HG03175 (cell line): ENCODE measurements at regions not wholly inside any gene's neighbourhood (a gene's known extent, or its start where the extent isn't known, plus 50 kb on each side); places are given as distances from the start of the nearest gene placed in this dataset.
A peak's percentile ranks its signal among the peaks of the same experiment; 100 is the strongest.

Experiments
- ATAC-seq: cut with Tn5 transposase; IDR thresholded peaks from one replicate; pipeline ENCODE4 v1.9.1; 2021; ENCODE audit warnings: mild to moderate bottlenecking, moderate library complexity; ENCODE audit not compliant: unreplicated experiment

DNA sequence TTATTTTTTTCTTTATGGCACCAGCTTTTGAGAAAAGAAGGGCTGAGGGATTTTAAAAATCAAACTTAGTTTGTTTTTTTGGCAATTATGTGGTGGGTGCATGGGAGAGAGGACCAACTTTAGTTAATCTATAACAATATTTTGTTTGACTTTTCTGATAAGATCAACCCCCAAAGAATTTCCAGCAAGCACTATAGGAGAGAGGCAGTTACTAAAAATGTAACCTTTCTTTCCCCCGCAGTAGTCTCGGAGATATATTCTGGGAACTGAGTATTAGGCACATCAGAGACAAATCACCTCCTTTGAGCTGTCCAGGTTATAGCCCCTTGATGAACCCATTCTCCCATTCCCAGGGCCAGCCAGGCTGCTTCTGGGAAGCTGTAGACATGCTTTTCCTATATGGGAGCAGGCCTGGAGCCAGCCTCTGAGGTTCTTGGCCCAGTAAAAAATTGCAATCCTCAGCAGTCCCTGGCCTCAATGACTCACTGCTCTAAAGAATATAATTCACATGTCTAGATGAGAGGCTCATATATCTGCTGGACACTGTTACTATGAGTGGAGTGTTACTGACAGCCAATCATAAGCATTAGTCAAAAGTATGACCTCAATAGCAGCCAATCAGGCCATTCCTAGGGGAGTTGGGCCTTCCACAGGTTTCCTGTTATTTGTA lies 138.3 kb upstream of the AGBL1 start:
- no peak for ATAC-seq

DNA sequence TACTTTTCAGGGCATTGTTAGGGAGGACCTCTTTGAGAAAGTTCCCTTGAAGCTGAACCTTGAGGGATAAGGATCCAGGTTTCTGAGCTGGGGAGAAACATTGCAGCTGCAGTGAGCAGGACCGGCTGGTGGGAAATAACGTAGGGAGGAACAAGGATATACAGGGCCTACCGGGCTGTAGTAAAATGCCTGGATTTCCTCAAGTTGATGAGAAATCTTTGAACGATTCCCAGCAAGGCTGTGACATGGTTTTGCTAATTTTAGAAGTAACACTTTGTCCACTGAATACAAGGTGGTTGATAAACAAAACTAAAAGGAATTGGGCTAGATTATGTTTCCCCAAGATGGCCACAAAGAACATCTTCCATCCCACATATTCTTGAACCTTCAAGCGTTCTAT lies 137.0 kb upstream of the AGBL1 start:
- no peak for ATAC-seq

DNA sequence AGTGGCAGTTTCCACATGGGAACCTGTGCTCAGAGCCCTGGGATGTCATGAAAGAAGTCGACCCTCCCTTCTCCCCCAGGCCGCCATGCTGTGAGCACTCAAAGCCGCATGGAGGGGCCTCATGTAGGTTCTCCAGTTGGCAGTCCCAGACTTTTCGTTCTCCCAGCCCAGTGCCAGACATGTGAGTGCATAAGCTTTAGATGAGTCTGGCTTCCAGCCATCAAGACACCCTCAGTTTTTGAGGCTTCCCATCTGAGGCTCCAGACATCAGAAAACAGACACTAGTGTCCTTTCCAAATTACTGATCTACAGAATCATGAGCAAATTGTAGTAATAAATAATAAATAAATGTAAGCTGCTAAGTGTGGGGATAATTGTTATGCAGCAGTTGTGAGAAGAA lies 136.5 kb upstream of the AGBL1 start:
- ATAC-seq, result no peak

DNA sequence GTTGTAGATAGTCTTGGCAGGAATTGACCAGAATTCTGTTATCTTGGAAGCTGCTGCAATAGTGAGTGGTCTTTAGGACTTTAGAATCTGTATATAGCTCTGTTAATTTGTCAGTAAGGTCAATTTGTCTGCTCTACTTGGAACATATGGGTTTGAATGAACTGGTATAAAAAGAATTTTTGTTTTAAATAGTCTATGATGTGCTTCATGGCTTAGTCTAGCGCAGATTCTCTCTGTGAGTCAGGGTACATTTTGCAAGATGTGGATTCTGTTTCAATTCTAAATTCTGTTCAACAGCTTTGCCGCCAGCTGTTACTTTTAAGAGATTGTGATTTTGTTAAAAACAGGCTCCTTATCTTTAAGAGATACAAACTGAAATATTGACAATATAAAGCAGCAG lies 135.9 kb upstream of the AGBL1 start:
- ATAC-seq, result no peak

DNA sequence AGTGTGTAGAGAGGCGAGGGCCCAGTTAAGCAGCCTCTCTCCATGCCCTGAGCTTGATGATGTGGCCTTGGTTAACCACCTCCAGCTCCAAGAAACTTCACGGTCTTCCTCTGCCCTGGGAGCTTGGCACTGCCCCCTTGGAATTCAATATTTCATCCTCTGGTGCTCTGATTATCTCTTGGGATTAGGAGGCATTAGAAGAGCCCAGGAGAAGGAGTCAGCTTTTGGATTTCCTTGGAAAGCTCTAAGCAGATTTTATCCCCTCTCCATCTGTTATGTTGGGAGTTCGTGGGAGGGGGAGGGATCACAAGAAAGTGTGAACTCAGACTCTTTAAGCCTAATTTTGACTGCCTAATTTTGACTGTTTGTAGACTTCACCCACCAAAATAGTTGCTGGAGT lies 132.7 kb upstream of the AGBL1 start:
- ATAC-seq, result no peak

DNA sequence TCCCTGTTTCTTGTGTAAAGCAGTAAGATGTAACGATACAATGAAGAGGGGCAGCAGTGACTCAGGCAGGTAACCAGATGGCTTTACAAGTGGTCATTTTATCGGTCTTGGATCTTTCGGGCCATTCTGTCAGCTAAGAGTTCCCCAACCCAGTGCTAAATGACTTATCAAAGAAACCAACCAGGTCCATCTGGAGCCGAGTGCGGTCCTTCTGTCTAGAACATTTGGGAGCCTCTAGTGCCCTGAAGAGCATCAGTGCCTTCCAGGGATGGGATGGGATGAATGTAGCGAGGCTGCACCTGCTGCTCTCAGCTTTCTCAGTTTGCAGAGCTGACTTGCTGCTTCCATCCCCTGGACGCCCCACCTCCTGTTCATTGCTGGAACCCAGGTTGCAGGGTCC lies 131.7 kb upstream of the AGBL1 start:
- no peak for ATAC-seq

DNA sequence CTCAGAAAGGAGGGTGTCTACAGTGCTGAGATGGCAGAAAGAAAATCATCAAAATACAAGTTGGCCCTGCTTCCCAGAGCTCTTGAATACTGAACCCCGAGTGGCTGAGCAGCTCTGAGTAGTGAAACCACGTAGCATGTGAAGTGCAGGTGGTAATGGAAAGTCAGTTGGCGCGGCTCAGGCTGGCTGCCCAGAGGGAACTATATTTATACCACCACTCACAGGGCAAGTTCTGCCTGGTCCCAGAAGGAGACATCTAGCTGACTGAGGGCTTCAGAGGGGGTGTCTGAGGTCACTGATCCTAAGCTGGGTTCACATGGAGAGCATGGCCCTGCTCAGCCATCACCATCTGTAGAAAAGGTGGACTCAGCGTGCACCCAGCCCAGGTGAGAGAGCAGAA lies 129.6 kb upstream of the AGBL1 start:
- ATAC-seq, result peak; percentile 85

DNA sequence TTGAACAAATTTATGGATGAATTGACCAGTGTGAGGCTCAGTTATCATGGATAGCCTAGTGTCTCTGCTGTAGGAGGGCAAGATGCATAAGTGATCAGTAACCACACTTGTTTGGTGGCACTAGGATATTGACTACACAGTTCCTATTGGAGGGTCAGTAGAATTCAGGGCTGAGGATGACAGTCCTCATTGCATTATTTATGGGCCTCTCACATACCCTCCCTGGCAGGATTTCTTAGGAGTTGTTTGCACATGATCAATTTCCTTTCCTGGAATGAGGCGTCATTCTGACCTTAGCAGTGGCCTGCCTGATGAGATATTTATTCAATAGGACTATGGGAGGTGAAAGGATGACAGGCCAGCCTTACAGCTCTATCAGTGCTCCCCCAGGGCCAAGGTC lies 125.1 kb upstream of the AGBL1 start:
- no peak for ATAC-seq

DNA sequence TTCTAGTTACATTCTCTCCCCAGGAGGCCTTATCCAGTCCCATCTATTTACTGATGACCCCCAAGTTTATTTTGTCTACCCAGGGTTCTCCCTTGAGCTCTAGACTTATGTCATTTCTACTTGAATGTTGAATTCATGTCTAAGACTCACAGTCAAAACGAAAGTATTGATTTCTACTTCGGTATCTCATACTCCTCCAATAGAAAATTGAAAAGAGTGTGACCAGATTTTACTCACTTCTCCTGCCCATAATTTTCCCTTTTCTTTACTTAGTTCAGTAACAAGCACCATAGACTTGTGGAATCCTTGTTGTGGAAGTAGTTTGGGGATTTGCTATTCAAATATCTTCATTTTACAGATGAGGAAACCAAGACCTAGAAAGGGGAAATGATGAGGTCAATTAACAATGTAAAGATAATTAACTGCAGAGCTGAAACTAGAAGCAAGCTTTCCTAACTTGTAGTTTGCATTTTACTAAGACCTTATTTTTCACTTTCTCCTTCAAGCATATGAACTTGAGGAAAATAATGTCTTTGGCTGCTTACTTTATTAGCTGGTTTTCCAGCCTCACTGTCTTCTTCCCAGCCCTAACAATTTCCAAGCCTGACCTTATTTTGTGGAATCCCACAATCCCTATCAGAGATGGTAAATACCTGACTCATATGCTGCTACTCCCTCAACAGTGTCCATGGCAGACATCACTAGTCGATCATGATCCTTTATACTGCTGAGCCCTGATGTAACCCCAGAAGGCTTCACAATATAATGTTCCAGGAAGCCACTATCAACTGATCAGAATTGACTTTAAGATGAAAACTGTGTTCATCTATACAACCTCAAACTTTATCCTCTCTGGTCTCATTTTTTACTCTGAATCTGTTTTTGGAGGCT lies 123.9 kb upstream of the AGBL1 start:
- peak; percentile 89 for ATAC-seq

DNA sequence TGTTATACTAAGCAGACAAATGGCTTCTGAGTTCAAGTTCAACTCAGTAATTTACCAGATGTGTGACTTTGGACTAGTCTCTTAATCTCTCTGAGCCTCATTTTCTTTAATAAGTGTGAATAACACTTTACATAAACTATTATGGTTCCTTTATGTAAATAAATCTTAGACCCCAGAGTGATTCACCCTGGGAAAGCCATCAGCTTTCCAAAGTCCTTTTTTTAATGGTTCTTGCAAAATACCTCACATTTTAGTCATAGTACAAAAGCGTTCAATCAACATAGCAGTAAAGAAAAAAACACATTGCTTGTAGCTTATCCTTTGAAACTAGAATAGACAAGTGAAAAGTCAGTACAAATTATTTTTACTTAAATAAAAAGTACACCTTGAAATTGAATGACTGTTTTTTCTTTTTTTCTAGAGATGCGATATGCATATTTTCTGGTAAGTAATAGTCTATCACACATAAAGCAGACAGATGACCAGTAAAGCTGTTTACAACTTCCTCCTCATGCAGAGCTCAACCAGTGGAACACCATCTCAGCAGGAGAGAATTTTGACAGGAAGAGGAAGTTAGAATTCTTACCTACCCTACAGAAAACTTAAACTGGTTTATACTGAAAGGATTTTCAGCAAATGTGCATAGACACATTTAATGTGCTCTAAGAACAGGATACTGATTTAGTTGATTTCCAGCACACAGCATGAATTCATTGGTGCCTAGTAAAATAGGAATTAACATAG lies 123.0 kb upstream of the AGBL1 start:
- no peak for ATAC-seq

DNA sequence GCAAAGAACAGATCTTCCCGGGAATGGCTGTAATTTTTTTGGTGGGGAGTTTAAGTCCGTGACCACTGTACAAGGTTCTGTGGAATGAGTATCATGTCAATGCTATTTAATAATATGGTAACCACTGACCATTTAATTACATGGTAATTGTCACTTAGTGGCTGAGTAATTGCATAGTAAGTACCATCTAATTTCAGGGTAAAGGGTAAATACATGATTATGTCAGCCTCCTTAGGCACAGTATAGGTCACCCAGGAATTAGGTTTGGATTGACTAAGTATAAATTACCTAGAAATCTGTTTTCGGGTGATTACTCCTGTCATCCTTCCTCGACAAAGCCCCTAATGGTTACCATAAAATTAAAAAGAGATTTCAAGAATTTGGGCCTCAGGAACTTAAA lies 120.1 kb upstream of the AGBL1 start:
- no peak for ATAC-seq

DNA sequence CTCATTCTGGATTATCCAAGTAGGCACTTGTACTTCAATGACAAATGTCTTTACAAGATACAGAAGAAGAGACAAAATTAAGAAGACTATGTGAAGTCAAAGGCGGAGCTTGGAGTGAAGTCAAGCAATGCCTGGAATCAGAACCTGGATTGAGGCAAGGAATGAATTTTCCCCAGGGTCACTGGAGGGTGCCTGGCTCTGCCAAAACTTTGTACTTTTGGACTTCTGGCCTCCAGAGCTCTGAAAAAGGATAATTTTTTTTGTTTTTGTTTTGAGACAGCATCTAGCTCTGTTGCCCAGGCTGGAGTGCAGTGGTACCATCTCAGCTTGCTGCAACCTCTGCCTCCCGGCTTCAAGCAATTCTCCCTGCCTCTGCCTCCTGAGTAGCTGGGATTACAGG lies 119.3 kb upstream of the AGBL1 start:
- no peak for ATAC-seq

DNA sequence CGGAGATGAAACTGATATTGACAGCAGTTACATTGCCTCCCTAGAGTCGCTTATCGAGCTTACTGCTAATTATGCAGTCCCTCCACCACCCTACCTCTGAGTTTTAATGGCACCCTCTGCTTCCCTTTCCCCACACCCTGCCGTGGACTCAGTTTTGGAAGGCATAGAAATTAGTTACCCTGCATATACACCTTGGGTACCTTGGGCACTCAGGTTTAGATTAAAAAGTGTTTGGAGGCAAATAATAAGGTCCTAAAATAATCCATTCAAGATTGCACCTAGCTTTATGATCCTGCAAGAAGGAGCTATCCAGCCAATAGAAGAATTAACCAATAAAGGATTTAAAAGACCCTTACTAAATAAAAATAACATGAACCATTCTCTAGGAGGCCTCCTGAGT lies 117.8 kb upstream of the AGBL1 start:
- ATAC-seq, result no peak

DNA sequence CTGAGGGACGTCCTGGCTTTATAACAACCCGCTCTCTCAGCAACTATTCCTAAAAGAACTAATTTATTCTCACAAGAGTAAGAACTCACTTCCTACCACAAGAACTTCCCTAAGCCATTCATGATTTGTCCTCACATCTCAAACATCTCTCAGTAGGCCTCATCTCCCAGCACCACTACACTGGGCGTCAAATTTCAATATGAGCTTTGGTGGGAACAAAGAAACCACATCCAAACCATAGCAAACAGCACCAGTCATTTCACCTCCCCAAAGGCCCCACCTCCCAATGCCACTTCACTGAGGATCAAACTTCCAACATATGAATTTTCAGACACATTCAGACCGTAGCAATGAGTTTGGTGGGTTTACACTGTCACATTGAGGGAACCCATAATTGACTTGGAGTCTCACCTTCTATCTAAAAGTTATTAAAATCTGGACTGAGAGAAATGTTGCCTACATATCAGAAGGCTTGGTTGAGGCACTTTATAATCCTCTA lies 116.4 kb upstream of the AGBL1 start:
- no peak for ATAC-seq

DNA sequence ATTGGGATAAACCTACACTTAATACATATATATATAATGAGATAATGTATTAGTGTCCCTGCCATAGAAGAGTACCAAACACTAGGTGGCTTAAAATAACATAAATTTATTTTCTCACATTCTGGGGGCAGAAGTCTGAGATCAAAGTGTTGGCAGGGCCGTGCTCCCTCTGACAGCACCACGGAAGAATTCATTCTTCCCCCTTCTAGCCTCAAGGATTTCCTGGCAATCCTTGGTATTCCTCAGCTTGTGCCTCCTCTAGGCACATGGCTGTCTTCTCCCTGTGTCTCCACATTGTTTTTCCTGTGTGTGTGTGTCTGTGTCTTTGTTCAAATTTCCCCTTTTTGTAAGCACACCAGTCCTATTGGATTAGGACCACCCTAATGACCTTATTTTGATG lies 115.2 kb upstream of the AGBL1 start:
- ATAC-seq, result no peak

DNA sequence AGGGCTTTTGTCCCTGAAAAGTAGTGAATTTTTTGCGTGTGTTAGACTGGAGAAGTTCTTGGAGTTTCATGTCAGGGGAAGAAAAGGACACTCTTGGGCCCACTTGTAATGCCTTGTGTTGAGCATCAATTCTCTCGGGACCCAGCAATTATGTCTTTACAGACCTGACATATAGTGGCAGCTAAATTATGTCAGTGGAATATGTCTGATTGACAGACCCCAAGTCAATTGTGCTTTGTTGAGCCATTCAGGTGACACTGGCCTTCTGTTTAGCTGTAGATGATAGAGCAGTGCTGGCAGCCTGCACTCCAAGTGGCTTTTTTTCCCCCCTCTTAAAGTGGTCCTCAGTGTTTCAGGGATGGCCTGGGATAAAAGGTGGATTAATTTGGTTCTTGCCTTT lies 112.1 kb upstream of the AGBL1 start:
- no peak for ATAC-seq

DNA sequence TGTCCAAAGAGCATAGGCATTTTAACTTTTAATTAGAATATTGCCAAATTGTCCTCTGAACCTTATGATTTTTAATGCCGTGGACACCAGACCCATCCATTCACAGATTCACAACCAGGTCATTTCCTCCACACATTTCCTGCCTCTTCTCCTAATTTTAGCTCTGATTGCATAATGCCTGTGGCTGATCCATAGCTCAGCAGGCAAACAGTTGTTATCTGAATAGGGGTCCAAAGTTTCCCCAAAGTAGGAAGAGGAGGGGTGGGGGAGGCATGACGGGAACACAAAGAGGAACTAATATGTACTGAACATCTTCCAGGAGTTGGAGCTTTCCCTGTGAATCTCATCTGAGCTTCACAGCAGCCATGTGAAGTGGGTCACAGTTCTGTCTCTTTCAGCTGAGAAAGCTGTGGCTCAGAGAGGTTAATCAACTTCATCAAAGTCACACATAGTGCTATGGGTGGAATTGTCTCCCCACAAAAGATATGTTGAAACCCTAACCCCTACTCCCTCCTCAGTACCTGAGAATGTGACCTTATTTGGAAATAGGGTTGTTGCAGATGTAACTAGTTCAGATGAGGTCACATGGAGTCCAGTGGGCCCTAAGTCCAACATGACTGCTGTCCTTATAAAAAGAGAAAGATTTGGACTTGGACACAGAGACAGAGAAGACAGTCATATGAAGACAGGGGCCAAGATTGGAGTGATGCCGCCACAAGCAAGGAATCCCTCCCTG lies 106.7 kb upstream of the AGBL1 start:
- no peak for ATAC-seq

DNA sequence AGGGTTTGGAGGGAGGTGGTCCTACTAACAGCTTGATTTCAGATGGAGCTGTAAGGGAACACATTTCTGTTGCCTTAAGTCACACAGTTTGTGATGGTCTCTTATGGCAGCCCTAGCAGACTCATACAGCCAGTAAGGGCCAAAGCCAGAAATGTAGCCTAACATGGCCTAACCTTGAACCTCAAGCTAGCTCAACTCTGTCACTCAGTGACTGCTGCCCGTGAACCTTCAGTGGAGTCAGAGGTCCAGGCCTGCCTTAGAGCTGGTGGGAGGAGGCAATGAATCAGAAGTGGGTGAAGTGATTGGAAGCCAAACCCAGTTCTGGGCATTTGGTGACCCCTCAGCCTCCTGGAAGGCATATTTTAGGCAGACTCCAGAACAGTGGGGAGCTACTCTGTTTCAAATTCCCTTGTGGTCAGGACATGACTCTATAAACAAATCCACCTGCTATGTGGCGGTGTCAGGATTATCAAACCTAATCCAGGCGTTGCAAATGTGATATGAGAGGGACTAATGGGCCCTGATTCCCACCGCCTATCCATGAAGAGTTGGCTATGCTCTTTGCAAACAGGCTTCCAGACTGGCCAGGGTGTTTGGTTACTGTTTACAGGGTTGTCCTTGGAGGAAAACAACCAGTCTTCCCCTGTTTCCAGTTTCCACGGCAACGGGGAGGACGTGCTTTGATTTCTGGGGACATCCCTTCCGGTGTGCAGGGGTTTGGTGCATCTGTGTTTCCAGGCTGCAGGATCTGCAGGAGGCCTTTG lies 105.9 kb upstream of the AGBL1 start:
- no peak for ATAC-seq

DNA sequence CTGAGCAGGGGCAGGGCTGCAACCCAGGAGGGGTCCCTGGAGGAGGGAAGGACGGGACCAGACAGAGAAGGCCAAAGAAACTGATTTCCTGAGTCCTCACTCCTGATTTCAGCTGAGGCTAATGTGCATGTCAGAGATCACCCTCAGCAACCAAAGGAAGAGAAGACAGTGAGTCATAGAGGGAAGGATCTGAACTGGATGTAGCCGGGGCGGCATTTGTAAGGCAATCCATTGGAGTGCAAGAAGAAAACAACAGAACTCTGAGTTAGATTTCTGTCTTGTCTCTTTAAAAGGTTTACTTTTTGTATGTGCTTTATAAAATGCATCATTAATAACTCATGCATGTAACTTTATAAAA lies 105.3 kb upstream of the AGBL1 start:
- ATAC-seq, result no peak

DNA sequence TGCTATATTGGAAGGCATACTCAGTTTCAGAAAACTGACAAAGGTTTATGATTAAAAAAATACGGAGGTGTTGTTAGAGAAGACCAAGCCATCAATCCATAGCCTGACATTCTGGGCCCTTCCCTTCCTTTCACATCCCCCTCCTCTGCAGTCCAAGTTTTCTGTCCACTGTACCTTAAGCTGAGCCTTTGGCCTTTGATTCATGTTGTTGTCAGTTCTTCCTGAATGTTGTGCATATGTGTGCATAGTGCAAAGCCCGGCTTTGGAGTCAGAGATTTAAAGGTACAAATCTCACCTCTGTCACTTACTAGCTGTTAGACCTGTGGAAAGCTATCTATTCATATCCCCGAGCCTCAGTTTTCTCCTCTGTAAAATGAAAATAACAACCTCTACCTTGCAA lies 104.9 kb upstream of the AGBL1 start:
- no peak for ATAC-seq
